ENCODE measurements at regions not wholly inside any gene's neighbourhood (a gene's known extent, or its start where the extent isn't known, plus 50 kb on each side); places are given as distances from the start of the nearest gene placed in this dataset.

DNA sequence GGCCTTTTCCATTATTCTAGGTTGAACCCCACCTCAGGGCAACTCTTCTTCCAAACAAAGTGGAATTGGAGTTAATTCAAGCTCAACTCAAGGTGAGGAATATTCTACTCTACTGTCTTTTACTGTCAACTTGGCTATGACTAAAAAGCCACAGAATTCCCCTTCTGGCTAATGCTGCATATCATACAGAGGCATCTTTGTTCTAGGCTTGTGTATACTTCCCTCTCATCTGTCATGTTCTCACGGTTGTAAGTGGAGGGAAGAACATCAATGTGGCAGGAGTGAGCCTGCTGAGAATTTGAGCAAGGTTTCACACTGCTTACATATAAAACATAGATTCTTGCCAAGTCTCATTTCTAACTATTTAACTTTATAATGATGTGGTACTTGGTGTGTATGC lies 921.4 kb upstream of the CNTN5 start:
- DNase-seq: no peak

DNA sequence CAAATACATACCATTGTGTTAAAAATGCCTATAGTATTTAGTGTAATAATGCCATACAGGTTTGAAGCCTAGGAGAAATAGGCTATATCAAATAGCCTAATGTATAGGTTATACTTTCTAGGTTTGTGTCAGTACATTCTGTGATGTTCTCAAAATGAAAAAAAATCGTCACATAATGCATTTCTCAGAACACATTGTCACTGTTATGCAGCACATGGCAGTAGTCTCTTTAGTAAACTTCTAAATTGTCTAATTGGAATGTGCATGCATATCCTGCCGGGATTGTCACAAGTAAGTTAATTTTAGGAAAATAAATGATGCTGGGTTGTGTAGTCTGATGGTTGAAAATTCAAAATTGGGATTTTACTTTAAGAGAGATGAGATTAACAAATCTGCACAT lies 920.1 kb upstream of the CNTN5 start:
- DNase-seq: no peak

DNA sequence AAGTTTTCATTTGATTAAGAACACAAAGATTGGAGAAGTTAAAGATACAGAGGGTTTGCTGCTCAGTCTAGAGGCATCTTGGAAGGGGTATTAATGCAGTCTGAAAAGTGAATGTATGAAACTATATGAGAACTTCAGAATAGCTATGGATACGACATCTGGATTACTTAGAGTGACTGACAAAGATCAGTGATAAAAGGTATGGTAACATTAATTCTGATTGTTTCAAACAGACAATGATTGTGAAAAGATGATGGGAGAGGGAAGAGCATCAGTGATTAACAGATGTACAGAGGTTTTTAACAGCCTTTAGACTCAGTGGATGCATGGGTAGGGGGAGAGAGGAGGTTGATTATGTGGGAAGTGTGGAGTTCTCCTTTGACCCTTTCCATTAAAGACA lies 919.4 kb upstream of the CNTN5 start:
- DNase-seq: no peak

DNA sequence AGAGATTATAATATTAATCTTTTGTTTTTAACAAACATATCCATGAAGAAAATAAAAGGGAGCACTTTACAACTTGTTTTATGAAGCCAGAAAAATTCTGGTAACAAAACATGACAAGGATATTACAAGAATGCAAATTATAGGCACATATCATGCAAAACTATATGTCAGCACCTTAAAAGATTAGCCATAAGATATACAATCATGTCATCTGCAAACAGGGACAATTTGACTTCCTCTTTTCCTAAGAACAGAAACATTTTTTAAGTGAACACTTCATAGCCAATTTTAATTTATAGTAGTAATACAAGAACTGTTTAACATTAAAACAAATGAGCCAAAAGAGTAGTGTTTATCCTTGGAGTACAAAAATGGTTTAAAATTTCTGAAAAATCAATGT lies 916.5 kb upstream of the CNTN5 start:
- no peak for DNase-seq

DNA sequence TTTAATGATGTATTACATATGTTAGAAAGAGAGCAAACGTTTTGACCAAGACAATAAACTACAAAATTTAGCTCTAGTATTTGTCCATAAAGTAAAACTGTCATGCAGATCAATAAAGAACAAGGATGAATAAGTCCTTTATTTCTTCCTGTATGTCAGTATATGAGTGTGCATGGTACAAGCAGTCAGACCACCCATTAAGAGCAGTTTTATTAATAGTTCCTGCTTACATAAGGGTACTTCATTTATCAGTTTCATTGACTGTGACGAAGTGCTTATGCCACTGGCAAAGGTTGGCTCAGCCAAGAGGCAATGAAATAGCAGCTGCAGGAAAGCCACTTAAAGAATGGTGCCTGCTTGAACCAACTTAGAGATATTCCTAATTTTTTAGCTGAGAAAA lies 913.0 kb upstream of the CNTN5 start:
- DNase-seq: no peak

DNA sequence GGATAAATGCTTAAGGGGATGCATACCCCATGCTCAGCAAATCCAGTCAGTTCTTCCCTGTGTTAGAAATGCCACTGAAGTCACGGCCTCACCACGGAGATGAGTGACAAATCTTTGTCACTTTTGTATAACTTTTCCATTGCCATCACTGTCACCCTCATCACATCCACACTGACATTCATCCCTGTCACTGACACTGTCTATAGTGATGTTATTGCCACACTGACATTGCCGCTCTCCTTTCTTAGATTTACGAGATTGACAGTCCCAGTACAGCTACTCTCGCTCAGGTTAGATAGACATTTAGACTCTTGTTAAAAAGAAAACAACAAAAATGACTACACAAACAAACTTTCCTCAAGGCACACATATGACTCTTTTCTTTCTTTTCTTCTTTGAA lies 910.7 kb upstream of the CNTN5 start:
- DNase-seq: no peak

DNA sequence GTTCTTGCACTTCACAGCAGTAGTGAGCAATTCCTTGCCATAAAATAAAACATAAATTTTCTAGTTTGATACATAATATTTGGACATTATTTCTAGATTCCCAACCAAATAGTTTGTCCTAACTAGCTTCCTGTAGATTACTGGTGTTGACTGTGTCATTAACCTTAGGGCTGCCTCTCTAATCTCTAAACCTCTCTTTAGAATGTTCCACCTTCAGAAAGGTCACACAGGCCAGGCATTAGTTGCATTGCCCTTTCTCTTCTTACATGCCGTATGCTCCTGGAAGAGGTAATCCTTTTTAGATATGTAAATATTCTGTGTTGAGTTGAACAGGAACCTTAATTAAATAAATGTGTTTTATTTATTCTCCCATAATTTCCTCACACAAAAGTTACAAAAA lies 904.9 kb upstream of the CNTN5 start:
- no peak for DNase-seq

DNA sequence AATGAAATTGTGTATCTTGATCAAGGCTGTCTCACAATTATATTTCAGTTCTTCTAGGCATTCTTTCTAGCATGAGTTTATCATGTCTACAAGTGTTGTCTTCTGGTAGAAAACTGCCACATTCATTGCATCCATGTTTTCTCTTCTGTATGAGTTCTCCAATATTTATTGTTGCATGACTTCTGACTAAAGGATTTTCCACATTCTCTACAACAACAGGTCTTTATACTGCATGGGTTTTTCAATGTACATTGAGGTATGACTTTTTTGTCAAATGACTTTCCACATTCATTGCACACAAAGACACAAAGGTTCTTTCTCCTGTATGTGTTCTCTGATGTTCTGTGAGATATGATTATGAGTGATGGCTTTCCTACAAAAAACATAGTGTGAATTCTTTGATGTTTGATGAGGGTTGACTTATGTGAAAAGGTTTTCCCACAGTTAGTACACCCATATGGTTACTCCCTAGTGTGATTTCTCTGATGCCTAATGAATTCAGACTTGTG lies 890.6 kb upstream of the CNTN5 start:
- DNase-seq: no peak

DNA sequence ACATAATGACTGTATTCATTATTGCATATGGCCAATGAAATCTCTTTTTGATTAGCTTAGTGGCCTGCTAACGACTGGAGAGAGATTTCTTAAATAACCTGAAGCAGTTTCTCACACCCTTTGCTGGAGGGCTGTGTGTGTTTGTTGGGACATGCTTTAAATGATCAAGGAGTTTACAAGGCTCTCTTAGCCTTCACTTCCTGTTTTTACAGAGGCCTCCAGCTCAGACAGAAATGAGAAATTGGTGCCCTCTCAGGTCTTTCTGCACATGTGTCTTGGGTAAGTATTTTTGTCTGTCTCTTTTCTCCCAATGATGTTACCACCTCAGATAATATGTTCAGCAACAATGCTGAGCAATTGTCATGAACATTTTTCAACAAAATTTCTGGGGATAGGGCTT lies 884.4 kb upstream of the CNTN5 start:
- DNase-seq: no peak

DNA sequence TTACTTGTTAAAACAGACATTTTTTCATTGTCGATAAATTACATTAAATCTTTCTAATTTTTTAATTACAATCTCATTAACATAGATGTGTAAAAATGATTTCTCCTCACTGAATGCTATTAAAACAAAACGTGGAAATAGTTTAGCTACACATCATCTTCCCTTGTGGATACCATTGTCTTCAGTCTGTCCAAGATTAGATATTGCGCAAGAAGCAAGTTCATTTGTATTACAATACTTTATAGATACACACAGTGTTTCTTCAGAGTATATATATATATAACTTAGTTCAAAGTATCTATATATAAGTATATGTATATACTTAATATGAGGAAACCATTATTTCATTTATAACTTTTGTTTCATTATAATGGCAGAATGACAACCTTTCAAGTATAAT lies 883.3 kb upstream of the CNTN5 start:
- DNase-seq: no peak

DNA sequence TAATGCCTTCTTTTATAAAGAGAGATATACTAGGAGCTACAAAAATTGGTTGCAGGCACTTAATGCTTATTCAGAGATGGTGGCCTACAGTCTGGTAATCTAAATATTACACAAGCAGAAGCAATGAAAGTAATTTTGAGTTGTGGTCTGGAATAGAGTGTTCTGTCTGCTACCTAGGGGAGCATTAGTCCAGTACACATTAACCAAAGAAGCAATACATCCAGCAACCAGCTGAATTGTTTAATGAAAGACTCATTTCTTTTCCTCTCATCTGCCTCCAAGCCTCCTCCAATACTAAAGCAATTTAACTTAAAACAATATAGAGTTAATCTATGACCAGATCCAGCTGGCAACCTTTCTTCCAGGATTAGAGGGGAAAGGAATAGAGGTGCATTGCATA lies 877.1 kb upstream of the CNTN5 start:
- DNase-seq: no peak

DNA sequence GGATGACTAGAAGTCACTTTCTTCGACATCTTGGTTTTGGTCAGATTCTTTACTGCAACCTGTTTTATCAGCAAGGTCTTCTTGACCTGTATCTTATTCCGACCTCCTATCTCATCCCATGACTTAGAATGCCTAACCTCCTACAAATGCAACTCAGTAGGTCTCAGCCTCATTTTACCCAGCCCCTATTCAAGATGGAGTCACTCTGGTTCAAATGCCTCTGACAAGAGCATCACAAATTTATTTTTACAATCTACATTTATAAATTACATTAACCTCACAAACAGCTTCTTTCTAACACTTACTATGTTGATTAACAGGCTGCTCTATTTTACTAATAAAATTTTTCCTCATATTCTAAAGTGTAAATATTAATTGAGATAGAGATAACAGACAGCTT lies 867.0 kb upstream of the CNTN5 start:
- no peak for DNase-seq

DNA sequence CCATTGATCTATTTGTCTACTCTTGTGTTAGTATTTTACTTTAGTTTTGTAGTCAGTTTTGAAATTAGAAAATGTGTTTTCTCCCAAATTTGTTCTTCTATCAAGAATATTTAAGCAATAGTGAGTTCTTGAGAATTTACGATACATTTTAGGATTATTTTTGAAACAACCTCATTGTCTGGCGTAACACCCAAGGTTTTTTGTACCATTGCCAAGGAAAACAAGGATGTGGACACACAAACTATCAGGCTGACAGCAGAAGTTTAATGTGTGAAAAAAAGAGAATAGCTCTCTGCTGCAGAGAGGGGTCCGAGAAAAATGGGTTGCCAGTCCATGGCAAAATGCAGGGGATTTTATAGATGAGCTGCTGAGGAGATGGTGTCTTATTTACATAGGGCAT lies 865.1 kb upstream of the CNTN5 start:
- DNase-seq: no peak

DNA sequence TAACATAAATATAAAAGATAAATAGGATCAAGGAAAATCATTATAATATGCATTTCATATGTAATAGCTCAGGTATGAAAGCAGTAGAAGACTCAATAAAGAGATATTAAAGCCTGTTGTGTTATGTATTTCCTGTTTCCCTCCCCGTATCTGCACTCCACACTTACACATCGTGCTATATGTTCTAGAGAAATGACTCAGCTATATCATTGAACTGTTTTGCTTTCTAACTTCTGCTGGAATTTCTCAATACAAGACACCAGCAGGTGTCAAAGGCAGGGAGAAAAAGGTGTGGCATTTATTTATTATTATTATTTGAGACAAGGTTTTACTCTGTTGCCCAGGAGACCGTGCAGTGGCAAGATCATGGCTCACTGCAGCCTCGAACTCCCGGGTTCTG lies 842.8 kb upstream of the CNTN5 start:
- no peak for DNase-seq

DNA sequence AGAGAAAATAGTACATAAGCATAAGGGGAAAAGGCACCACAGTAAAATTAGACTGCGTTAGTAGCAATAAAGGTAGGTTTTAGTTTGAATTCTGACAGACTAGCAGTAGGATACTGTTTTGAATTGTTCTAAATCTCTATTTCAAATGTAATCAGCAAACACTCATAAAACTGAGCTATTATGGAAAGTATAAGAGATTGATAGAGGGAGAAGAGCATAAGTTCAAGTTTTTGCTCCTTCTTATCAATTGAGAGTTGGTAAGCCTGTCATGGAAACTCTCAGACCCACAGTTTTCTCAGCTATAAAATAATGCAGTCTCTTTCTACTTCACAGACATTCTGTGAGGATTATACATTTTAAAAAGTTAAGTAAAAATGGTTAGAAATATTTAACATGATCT lies 840.2 kb upstream of the CNTN5 start:
- DNase-seq: no peak

DNA sequence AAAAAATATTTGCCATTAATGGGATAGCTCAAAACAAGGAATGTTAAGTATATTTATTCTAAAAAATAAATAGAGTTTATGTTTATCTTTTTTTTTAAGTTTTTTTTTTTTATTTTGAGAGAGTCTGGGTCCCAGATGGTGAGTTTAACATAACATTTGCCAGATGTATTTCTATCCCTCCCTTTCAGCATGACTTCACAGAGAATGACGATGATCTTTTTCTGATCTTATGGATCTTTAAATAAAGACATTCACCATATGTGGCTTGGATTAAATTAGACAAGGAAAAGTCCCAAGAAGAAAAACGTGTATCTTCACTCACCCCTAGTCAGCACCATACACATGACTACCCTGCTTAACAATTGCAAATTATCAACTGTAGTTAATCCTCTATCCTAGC lies 839.8 kb upstream of the CNTN5 start:
- no peak for DNase-seq

DNA sequence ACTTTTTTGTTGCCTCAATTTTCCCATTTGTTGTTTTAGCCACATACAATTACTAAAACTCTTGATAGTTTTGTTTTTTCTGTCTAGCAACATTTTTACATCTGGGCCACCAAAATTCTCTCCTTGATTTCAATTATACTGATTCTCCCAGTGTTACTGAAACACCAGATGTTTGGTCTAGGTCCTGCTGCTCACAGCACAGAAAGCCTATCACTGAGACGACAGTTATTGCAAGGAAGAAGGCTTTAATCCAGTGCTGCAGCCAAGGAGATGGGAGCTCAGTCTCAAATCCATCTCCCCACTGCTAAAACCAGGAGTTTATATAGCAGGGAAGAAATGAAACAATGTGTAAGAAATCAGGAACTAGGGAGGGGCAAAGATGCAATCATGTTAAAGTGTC lies 837.7 kb upstream of the CNTN5 start:
- no peak for DNase-seq

DNA sequence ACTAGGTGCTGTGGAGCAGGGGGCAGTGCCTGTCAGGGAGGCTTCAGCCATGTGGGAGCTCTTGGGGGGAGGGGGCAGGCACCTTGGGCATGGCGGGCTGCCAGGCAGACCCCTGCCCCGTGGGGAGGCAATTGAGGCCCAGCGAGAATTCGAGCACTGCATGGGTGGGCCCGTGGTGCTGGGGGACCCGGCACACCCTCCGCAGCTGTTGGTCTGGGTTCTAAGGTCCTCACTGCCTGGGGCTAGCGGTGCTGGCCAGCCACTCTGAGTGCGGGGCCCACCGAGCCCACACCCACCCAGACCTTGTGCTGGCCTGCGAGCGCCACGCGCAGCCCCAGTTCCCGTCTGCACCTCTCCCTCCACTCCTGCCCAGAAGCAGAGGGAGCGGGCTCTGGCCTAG lies 835.5 kb upstream of the CNTN5 start:
- no peak for DNase-seq

DNA sequence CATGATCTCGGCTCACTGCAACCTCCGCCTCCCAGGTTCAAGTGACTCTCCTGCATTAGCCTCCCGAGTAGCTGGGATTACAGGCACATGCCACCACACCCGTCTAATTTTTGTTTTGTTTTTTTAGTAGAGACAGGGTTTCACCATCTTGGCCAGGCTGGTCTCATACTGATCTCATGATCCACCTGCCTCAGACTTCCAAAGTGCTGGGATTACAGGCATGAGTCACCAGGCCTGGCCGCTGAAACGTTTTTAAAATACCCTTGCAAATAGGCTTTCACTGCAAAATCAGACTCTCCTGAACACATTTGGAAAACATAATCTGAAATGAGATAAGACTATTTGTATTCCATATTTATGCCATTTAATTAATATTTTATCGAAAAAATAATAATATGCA lies 826.1 kb upstream of the CNTN5 start:
- peak; percentile 74 for DNase-seq

DNA sequence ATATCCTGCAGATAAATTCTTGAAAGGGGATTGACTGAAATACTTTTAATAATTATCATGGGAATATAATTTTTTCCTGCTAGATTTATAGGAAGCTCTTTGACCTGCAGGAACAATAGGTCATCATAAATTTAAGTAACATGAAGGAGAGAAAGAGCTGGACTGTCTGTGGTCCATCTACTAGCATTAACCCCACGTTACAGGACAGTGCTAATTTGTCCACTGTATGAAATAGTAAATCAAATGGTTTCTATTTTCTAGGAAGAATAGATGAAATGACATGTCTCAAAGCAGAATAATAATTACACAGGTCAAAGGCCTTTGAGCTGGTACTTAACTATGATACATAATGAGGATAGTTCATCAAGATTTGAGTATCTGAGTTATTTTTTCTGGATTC lies 825.4 kb upstream of the CNTN5 start:
- DNase-seq: no peak

DNA sequence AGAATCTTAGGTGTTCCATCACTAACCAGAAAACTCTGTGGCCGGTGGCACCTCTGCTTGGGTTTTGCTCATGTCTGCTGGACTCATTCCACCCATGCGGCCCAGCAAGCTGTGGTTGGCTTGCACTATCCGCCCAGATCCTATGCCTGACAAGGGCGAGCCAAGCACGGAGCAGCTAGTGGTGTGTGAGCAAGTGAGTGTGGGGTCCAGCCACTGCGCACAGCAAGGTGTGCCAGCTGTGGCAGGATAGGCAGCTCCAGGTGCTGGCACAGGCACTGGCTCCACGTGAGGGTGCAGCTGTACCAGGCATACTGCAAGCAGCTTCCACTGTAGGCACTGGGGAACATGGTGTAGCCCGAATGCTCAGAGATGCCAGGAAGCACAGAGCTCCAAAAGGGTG lies 813.7 kb upstream of the CNTN5 start:
- DNase-seq: peak; percentile 47

DNA sequence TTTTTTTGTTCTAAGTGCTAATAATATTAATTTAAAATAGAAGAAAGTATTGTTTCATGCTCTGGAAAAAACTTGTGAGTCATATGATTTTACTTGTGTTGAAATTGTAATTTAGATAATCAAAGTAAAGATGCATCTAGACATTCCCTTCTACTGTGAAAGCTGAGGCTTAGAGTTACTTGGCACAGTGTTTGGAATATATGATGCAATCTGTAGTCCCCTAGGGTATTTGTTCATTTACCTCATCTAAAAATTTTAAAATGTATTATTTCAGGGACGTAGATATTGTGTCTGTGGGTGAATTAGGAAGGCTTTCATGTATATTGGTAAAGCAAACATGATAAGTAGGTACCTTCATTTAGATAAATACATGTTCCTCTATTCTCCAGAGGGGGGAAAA lies 793.5 kb upstream of the CNTN5 start:
- no peak for DNase-seq

DNA sequence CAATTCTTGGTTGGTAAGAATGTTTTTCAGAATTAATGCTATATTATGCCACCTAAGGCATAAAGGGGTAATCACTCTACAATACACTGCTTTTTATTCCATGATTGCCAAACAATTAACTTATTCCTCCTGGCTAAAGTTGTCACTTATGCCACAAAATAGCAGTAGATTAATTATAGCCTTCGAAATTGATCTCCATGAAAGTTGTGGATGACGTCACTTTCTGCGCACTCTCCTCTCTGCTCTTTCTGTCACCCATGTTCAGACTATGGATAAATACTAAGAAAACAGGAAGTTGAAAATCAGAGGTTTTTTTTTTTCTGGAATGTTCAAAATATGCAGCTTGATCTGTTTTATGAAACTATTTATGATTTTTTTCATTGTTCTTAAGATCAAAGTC lies 790.1 kb upstream of the CNTN5 start:
- DNase-seq: no peak

DNA sequence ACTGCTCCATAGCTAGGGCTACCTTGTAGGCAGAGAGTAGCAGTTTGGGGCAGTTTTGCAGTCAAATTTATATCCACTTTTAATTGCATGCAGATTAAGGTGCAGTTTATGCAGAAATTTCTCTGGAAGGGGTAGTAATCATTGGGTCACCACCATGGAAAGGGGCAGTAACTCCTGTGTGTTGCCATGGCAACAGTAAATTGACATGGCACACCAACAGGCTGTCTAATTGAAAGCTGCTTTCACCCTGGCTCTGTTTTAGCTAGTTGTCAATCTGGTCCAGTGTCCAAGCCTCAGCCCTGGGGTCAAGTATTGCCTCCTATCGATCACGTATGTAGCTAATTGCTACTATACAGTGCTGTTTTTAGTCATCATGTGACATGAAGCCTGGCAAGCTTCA lies 786.1 kb upstream of the CNTN5 start:
- DNase-seq: no peak

DNA sequence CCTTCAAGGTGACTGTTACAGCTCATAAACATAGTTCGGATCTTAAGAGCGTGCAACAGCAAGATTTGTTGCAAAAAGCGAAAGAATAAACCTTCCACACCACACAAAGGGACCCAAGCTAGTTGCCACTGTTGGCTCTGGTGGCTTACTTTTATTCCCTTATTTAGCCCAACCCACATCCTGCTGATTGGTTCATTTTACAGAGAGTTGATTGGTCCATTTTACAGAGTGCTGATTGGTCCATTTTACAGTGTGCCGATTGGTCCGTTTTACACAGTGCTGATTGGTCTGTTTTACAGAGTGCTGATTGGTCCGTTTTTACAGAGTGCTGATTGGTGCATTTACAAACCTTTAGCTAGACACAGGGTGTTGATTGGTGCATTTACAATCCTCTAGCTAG lies 776.9 kb upstream of the CNTN5 start:
- DNase-seq: no peak

DNA sequence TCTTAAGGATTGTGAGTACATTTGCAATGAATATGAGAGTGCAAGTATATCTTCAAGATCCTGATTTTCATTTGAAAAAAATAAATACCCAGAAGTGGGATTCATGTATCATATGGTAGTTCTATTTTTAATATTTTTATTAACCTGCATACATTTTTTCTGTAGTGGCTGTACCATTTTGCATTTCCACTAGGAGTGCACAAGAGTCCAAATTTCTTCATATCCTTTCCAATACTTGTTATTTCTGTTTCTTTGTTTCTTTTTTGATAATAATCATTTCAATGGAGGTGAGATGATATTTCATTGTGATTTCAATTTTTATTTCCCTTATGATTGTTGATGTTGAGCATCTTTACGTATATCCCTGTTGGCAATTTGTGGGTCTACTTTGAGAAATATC lies 759.8 kb upstream of the CNTN5 start:
- DNase-seq: no peak

Data from islet precursor cell (in vitro differentiated cells).